ENCODE measurements at regions not wholly inside any gene's neighbourhood (a gene's known extent, or its start where the extent isn't known, plus 50 kb on each side); places are given as distances from the start of the nearest gene placed in this dataset.

GRCh38 chr4:111997785-111998184, 147.5 kb upstream of the FAM241A start:
- DNase-seq (ENCODE audit: insufficient read length, low spot score), result no peak
- no peak for TF ChIP-seq PAX5 (IDR thresholded peaks at IDR 0.05; ENCODE audit: insufficient read depth, low read length, severe bottlenecking)
- no peak for FAIRE-seq

GRCh38 chr4:111999801-112000200, 145.5 kb upstream of the FAM241A start:
- DNase-seq (ENCODE audit: insufficient read length, low spot score) (no peak), FAIRE-seq (no peak)

GRCh38 chr4:112001041-112001440, 144.2 kb upstream of the FAM241A start:
- FAIRE-seq (no peak), DNase-seq (ENCODE audit: insufficient read length, low spot score) (no peak)
- TF ChIP-seq POU2F2 (IDR thresholded peaks at IDR 0.05; ENCODE audit: low read depth, low read length), result no peak

More at GRCh38 chr4:111999801-112000200, 145.5 kb upstream of the FAM241A start:
- TF ChIP-seq PAX5 (IDR thresholded peaks at IDR 0.05; ENCODE audit: insufficient read depth, low read length, severe bottlenecking), result no peak
- no peak for TF ChIP-seq POLR2A (IDR thresholded peaks at IDR 0.05; ENCODE audit: low read depth, low read length)
- no peak for TF ChIP-seq POU2F2 (IDR thresholded peaks at IDR 0.05; ENCODE audit: low read depth, low read length)
- TF ChIP-seq TAF1 (IDR thresholded peaks at IDR 0.05; ENCODE audit: low read depth, low read length), result no peak
- no peak for TF ChIP-seq SPI1 (IDR thresholded peaks at IDR 0.05; ENCODE audit: low read depth, low read length)
- TF ChIP-seq POLR2AphosphoS5 (IDR thresholded peaks at IDR 0.05; ENCODE audit: low read depth, low read length), result no peak

- TF ChIP-seq POU2F2 (IDR thresholded peaks at IDR 0.05; ENCODE audit: low read depth, low read length) (no peak), SPI1 (IDR thresholded peaks at IDR 0.05; ENCODE audit: low read depth, low read length) (no peak), PAX5 (IDR thresholded peaks at IDR 0.05; ENCODE audit: insufficient read depth, low read length, severe bottlenecking) (no peak), POLR2AphosphoS5 (IDR thresholded peaks at IDR 0.05; ENCODE audit: low read depth, low read length) (no peak), POLR2A (IDR thresholded peaks at IDR 0.05; ENCODE audit: low read depth, low read length) (no peak), TAF1 (IDR thresholded peaks at IDR 0.05; ENCODE audit: low read depth, low read length) (no peak)
- FAIRE-seq (no peak), DNase-seq (ENCODE audit: insufficient read length, low spot score) (no peak)
Measured at GRCh38 chr4:112002248-112002661, 143.0 kb upstream of the FAM241A start.

- no peak for DNase-seq (ENCODE audit: insufficient read length, low spot score)
- TF ChIP-seq SPI1 (IDR thresholded peaks at IDR 0.05; ENCODE audit: low read depth, low read length) (no peak), POLR2AphosphoS5 (IDR thresholded peaks at IDR 0.05; ENCODE audit: low read depth, low read length) (no peak), TAF1 (IDR thresholded peaks at IDR 0.05; ENCODE audit: low read depth, low read length) (no peak), POU2F2 (IDR thresholded peaks at IDR 0.05; ENCODE audit: low read depth, low read length) (no peak), POLR2A (IDR thresholded peaks at IDR 0.05; ENCODE audit: low read depth, low read length) (no peak), PAX5 (IDR thresholded peaks at IDR 0.05; ENCODE audit: insufficient read depth, low read length, severe bottlenecking) (no peak)
- FAIRE-seq, result no peak
Measured at GRCh38 chr4:112003231-112003907, 141.9 kb upstream of the FAM241A start.

GRCh38 chr4:112005027-112005426, 140.2 kb upstream of the FAM241A start:
- no peak for FAIRE-seq

GRCh38 chr4:112007391-112007790, 137.9 kb upstream of the FAM241A start:
- no peak for FAIRE-seq
- no peak for DNase-seq (ENCODE audit: insufficient read length, low spot score)
- TF ChIP-seq TAF1 (IDR thresholded peaks at IDR 0.05; ENCODE audit: low read depth, low read length) (no peak), PAX5 (IDR thresholded peaks at IDR 0.05; ENCODE audit: insufficient read depth, low read length, severe bottlenecking) (no peak), SPI1 (IDR thresholded peaks at IDR 0.05; ENCODE audit: low read depth, low read length) (no peak), POLR2AphosphoS5 (IDR thresholded peaks at IDR 0.05; ENCODE audit: low read depth, low read length) (no peak), POU2F2 (IDR thresholded peaks at IDR 0.05; ENCODE audit: low read depth, low read length) (no peak), POLR2A (IDR thresholded peaks at IDR 0.05; ENCODE audit: low read depth, low read length) (no peak)

More at GRCh38 chr4:112005027-112005426, 140.2 kb upstream of the FAM241A start:
- no peak for TF ChIP-seq PAX5 (IDR thresholded peaks at IDR 0.05; ENCODE audit: insufficient read depth, low read length, severe bottlenecking)
- no peak for TF ChIP-seq POLR2AphosphoS5 (IDR thresholded peaks at IDR 0.05; ENCODE audit: low read depth, low read length)
- no peak for TF ChIP-seq POU2F2 (IDR thresholded peaks at IDR 0.05; ENCODE audit: low read depth, low read length)
- no peak for TF ChIP-seq POLR2A (IDR thresholded peaks at IDR 0.05; ENCODE audit: low read depth, low read length)
- no peak for TF ChIP-seq SPI1 (IDR thresholded peaks at IDR 0.05; ENCODE audit: low read depth, low read length)
- no peak for TF ChIP-seq TAF1 (IDR thresholded peaks at IDR 0.05; ENCODE audit: low read depth, low read length)
- DNase-seq (ENCODE audit: insufficient read length, low spot score), result no peak

GRCh38 chr4:112015960-112016359, 129.3 kb upstream of the FAM241A start:
- DNase-seq (ENCODE audit: insufficient read length, low spot score), result no peak
- FAIRE-seq, result no peak
- no peak for TF ChIP-seq TAF1 (IDR thresholded peaks at IDR 0.05; ENCODE audit: low read depth, low read length)
- TF ChIP-seq POLR2AphosphoS5 (IDR thresholded peaks at IDR 0.05; ENCODE audit: low read depth, low read length), result no peak
- no peak for TF ChIP-seq PAX5 (IDR thresholded peaks at IDR 0.05; ENCODE audit: insufficient read depth, low read length, severe bottlenecking)
- TF ChIP-seq SPI1 (IDR thresholded peaks at IDR 0.05; ENCODE audit: low read depth, low read length), result no peak
- no peak for TF ChIP-seq POLR2A (IDR thresholded peaks at IDR 0.05; ENCODE audit: low read depth, low read length)
- no peak for TF ChIP-seq POU2F2 (IDR thresholded peaks at IDR 0.05; ENCODE audit: low read depth, low read length)

GRCh38 chr4:112023402-112023950, 121.8 kb upstream of the FAM241A start:
- DNase-seq (ENCODE audit: insufficient read length, low spot score) (no peak), FAIRE-seq (no peak)

GRCh38 chr4:112026058-112026457, 119.2 kb upstream of the FAM241A start:
- no peak for FAIRE-seq

More at GRCh38 chr4:112023402-112023950, 121.8 kb upstream of the FAM241A start:
- no peak for TF ChIP-seq TAF1 (IDR thresholded peaks at IDR 0.05; ENCODE audit: low read depth, low read length)
- no peak for TF ChIP-seq PAX5 (IDR thresholded peaks at IDR 0.05; ENCODE audit: insufficient read depth, low read length, severe bottlenecking)
- no peak for TF ChIP-seq POU2F2 (IDR thresholded peaks at IDR 0.05; ENCODE audit: low read depth, low read length)
- no peak for TF ChIP-seq POLR2A (IDR thresholded peaks at IDR 0.05; ENCODE audit: low read depth, low read length)
- no peak for TF ChIP-seq SPI1 (IDR thresholded peaks at IDR 0.05; ENCODE audit: low read depth, low read length)
- no peak for TF ChIP-seq POLR2AphosphoS5 (IDR thresholded peaks at IDR 0.05; ENCODE audit: low read depth, low read length)

More at GRCh38 chr4:112026058-112026457, 119.2 kb upstream of the FAM241A start:
- DNase-seq (ENCODE audit: insufficient read length, low spot score), result no peak
- TF ChIP-seq POLR2AphosphoS5 (IDR thresholded peaks at IDR 0.05; ENCODE audit: low read depth, low read length) (no peak), PAX5 (IDR thresholded peaks at IDR 0.05; ENCODE audit: insufficient read depth, low read length, severe bottlenecking) (no peak), POLR2A (IDR thresholded peaks at IDR 0.05; ENCODE audit: low read depth, low read length) (no peak), SPI1 (IDR thresholded peaks at IDR 0.05; ENCODE audit: low read depth, low read length) (no peak), TAF1 (IDR thresholded peaks at IDR 0.05; ENCODE audit: low read depth, low read length) (no peak), POU2F2 (IDR thresholded peaks at IDR 0.05; ENCODE audit: low read depth, low read length) (no peak)
